NCI-H1694 treated with DMSO at 0.1 percent for 48 hours (cell line): ENCODE measurements at regions not wholly inside any gene's neighbourhood (a gene's known extent, or its start where the extent isn't known, plus 50 kb on each side); places are given as distances from the start of the nearest gene placed in this dataset.

Experiments
- DNase-seq: peaks from one replicate; lab custom pipeline; 2025; lab: John Stamatoyannopoulos, UW

DNA sequence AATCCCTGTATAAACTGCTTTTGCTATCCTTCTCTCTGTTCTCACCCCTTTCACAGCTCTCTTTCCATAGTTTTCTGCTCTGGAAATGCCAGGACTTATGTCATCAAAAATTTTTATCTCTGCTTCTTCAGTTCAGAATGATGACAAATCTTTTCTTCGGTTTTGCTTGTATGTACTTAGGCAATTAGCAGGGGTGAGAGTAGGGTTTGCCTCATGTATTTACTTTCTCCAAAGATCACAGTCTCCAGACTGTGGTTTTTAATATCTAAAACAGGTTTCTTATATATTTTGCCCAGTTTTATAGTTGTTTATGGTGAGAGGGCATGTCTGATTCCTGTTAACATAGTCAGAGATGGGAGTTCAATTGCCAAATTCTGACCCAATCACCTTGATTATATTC, 235.4 kb upstream of the LYPLAL1 start:
- DNase-seq, result no peak

DNA sequence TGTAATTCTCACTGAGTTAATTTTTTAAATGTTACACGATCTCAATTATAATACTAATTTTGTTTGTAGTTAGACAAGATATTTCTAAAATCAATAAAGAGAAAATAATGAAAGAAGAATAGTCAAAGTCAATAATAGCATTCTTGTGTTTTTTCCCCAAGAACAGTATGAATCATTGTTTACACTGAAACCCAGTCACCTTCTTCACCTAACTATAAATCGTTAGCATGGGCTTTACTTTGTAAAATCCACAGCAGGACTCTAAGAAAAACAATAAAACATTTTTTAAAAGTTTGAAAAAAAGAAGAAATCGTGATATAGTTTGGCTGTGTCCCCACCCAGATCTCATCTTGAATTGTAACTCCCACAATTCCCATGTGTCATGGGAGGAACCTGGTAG, 234.6 kb upstream of the LYPLAL1 start:
- no peak for DNase-seq

DNA sequence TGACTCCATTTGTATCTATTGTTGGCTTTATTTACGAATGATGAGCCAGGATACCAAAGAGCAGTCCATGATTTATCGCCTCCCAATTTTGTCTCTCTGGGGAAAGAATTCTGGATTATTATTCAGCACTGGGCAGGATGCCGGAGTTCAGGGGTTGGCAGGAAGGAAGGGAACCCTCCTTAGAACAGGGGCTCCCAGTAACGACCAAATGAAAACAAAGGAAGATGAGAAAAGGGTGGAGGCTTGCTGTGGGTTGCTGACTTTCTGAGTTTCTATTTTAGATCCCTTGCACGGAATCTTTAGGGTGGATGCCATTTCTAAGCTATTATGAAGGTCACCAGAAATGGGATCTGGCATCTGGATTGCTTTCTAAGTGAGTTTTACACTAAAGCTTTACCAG, 231.2 kb upstream of the LYPLAL1 start:
- no peak for DNase-seq

DNA sequence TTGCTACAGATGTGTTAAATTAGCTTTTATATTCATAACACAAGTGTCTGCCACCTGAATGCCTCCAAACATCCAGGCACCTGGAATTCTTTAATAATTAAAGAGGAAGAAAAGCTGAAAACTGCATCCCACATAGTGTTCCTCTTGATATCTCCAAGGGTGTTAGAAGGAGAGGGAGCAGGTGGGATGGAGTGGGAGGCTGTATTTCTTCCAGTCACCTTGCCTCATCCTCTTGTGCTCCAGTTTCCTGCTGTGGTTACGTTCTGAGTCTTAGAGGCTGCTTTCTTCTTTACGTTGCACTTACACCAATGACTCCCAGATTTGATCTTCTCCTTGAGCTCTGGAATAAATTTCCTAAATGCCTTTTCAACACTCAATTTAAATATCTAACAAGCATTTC, 230.3 kb upstream of the LYPLAL1 start:
- DNase-seq, result no peak

DNA sequence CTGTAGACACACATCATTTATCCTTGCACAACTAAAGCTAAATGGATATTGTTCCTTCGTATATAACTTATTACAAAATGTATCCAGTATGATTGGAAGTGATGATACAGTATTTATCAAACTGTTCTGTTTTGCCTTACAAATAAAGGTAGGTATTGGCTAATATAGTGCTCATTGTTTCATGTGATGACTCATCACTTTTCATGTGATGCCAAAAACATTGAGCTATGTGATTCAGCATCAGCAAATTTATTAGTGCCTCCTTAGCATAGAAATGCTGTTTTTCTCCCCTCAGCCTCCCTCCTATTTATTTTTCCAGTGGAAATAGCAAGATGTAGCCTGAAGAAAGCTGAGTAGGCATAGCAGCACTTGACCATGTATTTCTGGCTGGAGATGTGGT, 228.6 kb upstream of the LYPLAL1 start:
- no peak for DNase-seq

DNA sequence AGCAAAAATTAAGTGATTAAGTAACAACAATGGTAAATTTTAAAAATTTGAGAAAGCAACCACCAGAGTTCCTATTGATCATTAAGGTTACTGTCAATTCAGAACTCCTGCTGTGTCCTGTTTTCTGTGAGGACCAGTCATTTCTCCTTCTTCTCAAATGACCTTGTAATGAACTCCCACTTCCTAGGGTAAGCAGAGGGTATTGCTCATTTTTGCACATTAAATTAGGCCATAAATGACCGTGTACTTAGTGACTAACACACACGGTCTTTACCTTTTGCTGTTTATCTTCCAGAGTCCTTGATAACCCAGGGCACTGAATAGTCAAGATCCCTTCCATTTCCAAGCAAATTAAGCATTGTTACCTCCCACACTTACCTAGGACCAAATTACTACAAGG, 227.5 kb upstream of the LYPLAL1 start:
- no peak for DNase-seq

DNA sequence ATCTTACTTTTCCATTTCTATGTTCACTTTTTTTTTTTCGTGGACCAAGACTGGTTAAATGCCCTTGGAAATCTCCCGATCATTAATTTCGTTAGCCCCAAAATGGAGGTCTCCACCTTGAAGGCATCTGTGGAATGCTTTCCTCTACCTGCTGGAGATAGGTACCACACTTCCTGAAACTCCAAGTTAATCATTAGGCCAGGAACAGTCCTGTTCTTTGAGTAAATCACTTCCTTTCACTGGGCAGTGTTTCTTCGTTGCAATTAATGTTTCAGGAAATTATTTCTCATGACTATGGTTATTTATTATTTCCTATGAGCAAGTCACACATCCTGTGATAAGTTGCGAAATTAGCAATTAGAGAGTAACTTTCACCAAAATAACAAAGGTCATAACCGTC, 225.2 kb upstream of the LYPLAL1 start:
- DNase-seq, result no peak

DNA sequence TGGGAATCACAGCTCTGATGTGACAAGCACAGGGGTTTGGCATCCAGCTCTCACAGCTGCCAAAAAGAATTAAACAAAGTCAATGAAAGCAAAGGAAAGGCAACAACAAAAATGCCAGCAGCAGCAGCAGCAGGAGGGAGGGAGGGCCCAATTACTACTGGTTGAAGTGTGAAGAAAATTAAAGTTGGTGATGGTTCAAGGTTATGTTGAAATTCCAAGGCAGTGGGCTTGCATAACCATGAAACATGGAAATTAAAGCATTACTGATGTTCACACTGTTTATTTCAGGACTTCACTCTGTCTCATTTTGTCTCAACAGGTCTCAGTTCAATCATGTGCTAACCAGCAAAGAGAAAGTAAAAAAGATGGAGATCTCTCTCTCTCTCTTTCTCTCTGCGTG, 220.3 kb upstream of the LYPLAL1 start:
- DNase-seq, result no peak

DNA sequence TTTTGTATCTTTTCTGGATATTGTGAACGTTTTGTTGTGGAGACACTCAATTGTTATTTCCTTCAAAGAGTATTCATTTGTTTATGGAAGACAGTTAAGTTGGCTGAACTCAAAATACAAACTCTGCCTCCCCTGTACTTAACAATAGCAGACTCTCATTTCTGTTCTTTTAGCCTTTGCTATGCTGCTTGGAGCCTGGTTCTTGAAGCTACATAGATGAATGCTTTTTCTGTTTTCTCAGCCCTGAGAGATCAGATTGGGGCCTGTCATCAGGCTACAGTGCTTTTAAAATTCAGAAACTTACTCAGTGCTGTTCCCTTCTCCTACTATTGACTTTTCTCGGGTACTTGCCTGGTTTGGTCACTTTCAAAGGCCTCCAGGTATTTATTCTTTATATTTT, 215.7 kb upstream of the LYPLAL1 start:
- no peak for DNase-seq

DNA sequence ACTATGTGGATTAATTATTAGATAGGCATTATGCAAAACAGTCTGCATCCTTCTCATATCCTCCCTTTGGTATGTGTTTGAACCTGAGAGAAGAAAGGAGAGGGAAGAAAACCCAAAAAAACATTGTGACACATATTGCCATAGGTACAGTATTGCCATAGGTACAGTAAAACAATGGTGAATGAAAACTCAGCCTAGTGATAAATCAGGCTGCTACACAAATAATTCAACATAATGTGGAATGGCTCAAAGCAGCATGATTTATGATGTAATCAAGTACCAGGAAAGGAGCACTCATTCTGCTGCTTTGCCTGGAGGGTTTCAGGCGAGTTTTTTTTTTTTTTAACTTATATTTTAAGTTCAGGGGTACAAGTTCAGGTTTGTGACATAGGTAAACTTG, 213.9 kb upstream of the LYPLAL1 start:
- no peak for DNase-seq

DNA sequence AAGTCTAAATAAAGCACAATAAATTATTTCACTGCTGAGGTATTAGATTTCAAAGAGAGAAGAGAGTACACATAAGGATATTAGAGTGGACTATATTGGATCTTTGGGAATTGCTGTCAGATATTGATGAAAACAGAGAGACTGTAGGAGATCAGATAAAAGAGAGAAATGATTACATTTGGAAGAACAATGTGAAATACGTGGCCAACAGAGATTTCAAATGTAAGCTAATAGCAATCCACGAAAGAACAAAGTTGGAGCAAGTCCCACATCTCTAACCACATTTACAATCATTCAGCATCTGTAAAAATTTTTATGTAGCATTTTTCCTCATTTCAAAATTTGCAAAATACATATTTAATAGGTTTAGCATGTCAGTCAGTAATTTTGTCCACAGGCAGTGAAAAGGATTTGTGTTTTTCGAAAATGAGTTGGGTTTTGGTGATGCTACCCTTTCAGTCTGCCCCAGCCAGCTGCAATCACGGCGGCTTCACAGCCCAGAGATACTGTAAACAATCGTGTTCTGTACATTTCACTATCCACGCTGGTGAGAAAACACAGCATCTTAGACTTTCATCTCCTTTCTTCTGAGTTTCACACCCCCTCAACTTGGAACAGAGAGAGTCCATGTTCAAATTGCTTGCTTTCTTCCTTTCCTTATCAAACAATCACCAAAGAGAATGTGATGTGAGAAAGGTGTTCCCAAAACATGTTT, 209.1 kb upstream of the LYPLAL1 start:
- DNase-seq, result no peak

DNA sequence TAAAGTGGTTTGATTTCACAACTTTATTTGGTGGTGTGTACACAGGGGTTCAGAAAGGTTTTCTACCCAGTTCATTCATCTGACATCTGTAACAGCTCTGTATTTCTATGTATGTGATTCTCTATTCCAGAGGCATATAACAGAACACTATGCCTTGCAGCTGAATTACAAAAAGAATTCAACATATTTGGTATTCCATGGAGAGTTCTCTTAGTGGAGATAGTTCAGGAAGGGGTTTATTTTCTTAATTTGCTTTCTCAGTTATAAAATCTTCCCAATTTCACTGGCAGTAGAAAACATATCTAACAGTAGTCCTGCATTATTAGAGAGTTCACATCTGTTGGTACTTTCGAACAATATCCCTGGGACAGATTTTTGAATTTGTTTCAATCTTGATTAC, 207.9 kb upstream of the LYPLAL1 start:
- DNase-seq, result no peak

DNA sequence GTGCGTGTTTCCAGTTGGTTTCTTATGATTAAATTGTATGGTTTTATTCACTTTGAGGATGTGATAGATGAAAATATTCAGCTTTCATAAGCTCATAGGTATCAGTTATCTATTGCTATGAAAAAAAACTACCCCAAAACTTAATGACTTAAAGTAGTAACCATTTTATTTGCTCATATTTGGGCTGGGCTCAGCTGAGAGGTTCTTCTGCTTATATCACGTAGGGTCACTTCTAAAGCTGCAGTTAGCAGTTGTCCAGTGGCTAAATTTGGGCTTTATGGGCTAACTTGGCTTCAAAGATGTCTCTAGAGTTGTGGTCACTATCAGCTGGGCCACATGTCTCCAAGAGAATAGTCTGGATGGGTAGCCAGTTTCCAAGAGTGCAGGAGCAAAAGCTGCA, 206.4 kb upstream of the LYPLAL1 start:
- no peak for DNase-seq

DNA sequence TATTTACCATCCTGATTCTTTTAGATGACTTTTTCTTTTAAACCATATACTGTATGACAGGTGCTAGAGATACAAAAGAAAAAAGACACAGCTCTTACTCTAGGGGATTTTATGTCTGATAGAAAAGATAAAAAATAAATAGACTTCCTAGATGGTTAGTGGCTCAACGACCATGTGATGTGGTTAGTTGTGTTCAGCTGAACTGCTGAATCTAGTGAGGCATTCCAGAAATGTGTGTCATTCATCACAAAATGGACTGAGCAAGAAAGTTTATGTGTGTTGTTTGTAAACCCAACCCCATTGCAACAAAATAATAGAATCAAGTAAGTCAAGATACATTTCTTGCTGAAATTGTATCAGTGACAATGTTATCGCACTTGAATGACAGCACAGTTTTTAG, 205.8 kb upstream of the LYPLAL1 start:
- no peak for DNase-seq

DNA sequence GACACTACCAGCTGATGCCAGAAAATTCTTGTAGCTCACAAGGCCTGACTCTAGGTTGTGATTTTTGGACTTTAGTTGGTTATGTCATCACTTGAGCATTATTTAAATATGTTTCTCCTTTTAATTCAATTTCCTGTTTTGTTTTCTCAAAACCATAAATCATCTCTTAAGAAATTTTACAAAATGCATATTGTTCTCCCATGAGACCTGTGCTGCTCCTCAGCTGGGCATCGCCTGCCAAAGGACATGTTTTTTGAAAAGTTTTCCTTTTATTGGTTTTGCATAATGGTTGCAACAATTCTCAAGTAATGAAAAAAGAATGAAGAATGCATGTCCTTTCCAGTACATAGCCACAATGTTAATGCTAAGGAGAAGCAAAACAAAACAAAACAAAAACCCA, 204.7 kb upstream of the LYPLAL1 start:
- no peak for DNase-seq

DNA sequence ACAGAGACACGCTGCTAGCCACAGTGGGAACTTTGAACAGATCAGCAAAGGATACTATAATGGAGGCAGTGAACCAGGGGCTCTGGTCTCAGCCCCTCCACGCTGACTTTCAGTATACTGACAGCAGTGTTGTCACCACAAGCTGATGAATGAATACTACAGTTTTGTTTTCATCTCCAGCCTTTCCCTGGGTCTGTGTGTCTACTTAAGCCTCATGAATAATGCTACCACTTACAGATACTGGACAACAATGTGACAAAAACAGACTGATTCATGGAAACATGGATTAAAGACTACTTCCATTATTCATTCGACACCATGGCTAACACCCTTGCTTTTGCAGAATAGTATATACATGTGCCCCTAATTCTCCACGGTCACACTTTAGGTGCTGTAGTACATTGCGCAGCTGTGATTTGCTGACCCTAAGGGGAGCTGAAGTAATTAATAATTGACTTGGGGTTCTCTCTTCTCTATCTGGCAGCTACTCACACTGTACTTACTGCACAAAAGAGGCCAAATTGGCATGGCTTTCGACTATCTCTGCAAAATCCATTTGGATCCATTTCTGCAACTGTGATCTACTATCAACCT, 203.2 kb upstream of the LYPLAL1 start:
- no peak for DNase-seq

DNA sequence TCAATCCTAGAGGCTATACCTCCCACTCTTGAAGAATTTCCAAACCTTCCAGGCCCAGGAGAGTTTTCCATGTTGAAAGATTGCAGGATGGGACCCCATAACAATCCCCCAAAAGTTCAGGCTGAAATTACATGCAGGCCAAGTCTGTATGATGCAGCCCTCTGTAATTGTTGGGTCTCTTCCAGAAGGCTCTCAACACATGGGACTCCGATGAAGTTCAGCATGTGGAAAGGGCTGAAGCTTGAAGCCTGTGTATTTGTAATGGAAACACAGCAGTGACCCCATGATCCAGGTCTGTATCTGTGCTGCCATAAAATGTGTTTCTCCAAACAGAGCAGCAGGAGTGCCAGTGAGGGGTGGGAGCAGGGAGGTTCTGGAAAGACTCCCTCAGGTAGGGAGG, 202.5 kb upstream of the LYPLAL1 start:
- no peak for DNase-seq

DNA sequence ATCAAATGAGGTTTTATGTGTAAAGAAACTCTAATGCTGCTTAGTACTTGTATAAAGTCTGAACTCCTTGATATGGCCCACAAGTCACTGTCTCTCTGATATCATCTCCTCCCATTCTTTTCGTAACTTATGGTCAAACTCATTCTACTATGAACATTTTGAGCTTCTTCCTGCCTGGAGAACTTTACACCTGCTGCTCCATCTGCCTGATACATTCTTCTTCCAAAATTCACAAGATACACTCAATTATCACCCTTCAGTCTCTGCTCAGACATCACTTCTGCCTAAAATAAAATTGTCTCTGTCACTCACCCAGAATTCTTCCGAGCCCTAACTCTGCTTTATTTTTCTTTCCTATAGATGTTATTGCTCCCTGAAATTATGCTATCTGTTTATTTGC, 192.8 kb upstream of the LYPLAL1 start:
- no peak for DNase-seq

DNA sequence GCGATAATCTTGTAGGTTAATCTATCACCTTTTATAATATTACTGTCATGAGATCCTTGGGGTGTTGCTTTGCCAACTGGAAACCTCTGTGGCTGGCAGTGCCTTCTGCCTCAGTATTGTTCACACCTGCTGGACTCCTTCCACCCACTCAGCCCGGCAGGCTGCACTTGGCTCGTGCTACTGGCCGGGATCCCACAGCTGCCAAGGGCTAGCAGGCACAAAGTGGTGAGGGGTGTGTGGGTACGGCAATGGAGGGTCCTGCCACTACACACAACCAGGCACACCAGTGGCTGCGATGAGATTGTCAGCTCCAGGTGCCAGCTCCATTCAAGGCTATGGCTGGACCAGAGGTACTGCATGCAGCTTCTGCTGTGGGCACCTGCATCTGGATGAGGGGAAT, 191.2 kb upstream of the LYPLAL1 start:
- DNase-seq, result no peak

DNA sequence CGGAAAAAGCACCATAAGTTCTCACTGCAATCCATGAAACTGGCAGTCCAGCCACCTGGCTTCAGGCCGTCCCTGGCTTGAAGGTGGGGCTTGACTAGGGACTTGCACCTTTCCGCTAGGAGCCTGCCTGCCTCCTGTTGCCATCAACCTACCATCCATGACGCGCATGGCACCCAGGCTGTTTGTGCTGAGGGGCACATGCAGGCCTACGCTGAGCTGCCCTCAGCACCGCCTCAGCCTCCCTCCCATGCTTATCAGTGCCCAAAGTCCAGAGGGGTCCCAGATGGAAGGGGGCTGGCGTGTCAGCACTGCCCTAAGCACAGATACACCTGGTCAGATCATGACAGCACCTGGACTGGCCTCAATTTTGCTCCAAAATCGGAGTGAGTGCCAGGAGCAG, 190.2 kb upstream of the LYPLAL1 start:
- no peak for DNase-seq

DNA sequence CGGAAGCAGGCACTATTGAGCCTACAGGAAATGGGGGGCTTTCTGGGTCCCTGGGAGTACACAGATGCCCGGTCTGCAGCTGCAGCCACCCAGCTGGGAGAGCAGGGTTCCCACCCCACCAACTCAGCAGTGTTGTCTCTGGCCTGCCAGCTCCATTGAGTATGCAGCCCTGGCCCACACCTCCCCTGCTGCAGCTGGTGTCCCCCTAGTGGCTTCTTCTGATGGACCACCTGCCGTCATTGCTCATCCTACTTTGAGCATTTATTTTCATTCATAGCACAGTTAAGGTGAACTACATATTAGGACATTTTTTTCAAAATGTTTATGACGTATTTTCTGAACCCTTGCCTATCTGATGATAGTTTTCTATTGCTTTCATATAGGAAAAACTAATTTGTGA, 189.8 kb upstream of the LYPLAL1 start:
- no peak for DNase-seq

DNA sequence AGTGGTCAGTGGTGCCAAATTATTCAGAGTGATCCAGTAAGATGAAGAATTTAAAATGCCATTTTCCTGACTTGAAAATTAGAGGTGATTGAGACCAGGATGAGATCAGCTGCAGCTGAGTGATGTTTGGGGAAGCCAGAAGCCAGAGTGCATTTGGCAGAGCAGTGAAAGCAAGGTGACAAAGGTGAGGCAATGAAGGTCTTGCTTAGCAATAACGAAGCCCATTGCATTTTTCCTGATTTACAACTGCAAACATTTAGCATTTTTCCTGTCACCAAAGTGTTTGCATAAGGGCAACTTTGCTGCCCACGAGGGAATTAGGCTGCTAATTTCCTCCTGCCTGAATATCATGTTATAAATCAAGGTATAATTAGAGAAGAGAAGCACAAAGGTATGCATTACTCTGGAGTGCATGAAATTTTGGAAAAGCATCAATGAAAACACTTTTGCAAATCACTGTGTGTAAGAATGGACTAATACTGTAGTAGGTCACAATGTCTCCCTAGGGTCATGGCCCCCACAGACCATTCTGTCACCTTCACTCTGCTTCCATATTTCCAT, 188.2 kb upstream of the LYPLAL1 start:
- no peak for DNase-seq

DNA sequence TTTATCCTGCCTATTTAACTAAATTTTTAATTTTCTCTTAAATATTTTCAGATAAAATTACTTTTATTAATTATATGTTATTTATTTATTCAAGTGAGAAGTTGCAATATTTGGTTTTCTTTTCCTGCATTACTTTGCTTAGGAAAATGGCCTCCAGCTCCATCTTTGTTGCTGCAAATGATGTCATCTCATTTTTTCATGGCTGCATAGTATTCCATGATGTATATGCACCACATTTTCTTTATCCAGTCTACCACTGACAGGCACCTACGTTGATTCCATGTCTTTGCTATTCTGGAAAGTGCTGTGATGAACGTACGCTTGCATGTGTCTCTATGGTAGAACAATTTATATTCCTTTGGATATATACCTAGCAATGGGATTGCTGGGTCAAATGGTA, 186.9 kb upstream of the LYPLAL1 start:
- DNase-seq, result no peak

DNA sequence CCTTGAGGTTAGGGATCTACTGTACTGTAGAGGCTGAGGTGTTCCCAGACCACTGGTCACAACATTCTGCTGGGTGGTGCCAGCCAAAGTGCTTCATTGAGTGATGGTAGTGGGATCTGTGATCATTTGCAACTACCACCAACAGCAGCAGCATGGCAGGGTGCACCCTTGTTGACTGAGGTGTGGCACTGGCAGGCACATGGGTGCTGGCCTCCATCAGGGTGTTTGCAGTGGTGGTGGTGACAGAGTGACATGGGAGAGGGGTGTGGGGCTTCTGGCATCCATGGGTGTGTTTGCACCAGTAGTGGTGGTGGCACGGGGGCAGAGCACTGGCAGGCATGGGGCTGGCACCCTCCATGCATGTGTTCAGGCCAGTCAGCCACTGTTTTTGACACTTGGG, 183.7 kb upstream of the LYPLAL1 start:
- no peak for DNase-seq
